Ovary (tissue), 7 donors: ENCODE measurements at regions not wholly inside any gene's neighbourhood (a gene's known extent, or its start where the extent isn't known, plus 50 kb on each side); places are given as distances from the start of the nearest gene placed in this dataset.

Experiments
- DNase-seq, 5 donors: peaks; one replicate each; pipeline ENCODE4 v3.0.0-alpha.2; 2019 to 2020
- H3K27ac ChIP-seq, 2 donors: fragments of 200-600 bp; one replicate each; pipeline versions ENCODE4 v1.5.1 to v1.8.0; 2019 to 2022
- H3K27me3 ChIP-seq: fragments of 200-600 bp; one replicate; pipeline ENCODE4 v1.8.0; 2022
- H3K36me3 ChIP-seq: fragments of 200-600 bp; sonication (generic); one replicate; pipeline ENCODE4 v1.5.1; 2019
- H3K4me1 ChIP-seq: one replicate; pipeline ENCODE4 v1.8.1; 2013; ENCODE audit warnings: mild to moderate bottlenecking, moderate library complexity; ENCODE audit not compliant: insufficient read depth
- H3K4me3 ChIP-seq: fragments of 200-600 bp; sonication (generic); one replicate; pipeline ENCODE4 v1.5.1; 2017
- H3K9me3 ChIP-seq, 2 donors: fragments of 200-600 bp in 1 of 2; sonication (generic) in 1 of 2; one replicate each; pipeline versions ENCODE4 v1.5.1 to v1.8.1; 2013 to 2019; ENCODE audit warnings: mild to moderate bottlenecking in 1 of 2, moderate library complexity in 1 of 2
- EP300 ChIP-seq: sonication (generic); formaldehyde crosslinking; IDR thresholded peaks from one replicate; pipeline ENCODE4 v1.6.1; 2017; ENCODE audit warnings: antibody characterized with exemption
- POLR2A ChIP-seq: fragments of 450-650 bp; IDR thresholded peaks from one replicate; pipeline ENCODE4 v1.6.1; 2017; ENCODE audit warnings: antibody characterized with exemption, mild to moderate bottlenecking, moderate library complexity
- WGBS, 3 donors: extraction: QIAGEN DNeasy Blood & Tissue Kit in 1 of 3; methylation state at CpG; one replicate each; pipeline versions ENCODE4 v1.1.5 to v1.1.7; 2013 to 2017; 5-methylcytosine and 5-hydroxymethylcytosine counted together
- intact Hi-C, 4 donors: fragments of 100-400 bp; cut with DNase I; formaldehyde crosslinking; loops; one replicate each; pipeline versions ENCODE4 v1.11.0 to v1.15.1; 2022 to 2023
- TF ChIP-seq, protein P1 (sequence below), 3 donors: fragments of 450-650 bp in 2 of 3; fragments of 200-600 bp in 1 of 3; IDR thresholded peaks; one replicate each; pipeline versions ENCODE4 v1.5.1 to v1.8.0; 2016 to 2022; ENCODE audit warnings: antibody characterized with exemption in 3 of 3, mild to moderate bottlenecking in 1 of 3
- donor health status: DM: no; HTN: no; CAD: no; lungs with moderate emphysema.
- donor health status: DM: no; HTN: no; CAD: no.
- donor health status: Bipolar disorder and iron deficiency.
- donor health status: DM: no; HTN: no; CAD: no.
- donor health status: DM: yes; HTN: yes; CAD: no.

- Histone ChIP-seq H3K9me3 (no peaks in the 10 kb centered on the region), H3K4me1 (peaks cover 1% of the 10 kb centered on the region), H3K27ac (no peak overlapping the region), H3K36me3 (no peaks in the 10 kb centered on the region), H3K4me3 (no peak overlapping the region), H3K27me3 (no peaks in the 10 kb centered on the region)
- no peak for DNase-seq
- 64 to 73% (median 68%) methylated on average over 9 of the region's 9 CpGs for WGBS, 3 donors
- TF ChIP-seq POLR2A, result no peak
- TF ChIP-seq, protein P1, sequence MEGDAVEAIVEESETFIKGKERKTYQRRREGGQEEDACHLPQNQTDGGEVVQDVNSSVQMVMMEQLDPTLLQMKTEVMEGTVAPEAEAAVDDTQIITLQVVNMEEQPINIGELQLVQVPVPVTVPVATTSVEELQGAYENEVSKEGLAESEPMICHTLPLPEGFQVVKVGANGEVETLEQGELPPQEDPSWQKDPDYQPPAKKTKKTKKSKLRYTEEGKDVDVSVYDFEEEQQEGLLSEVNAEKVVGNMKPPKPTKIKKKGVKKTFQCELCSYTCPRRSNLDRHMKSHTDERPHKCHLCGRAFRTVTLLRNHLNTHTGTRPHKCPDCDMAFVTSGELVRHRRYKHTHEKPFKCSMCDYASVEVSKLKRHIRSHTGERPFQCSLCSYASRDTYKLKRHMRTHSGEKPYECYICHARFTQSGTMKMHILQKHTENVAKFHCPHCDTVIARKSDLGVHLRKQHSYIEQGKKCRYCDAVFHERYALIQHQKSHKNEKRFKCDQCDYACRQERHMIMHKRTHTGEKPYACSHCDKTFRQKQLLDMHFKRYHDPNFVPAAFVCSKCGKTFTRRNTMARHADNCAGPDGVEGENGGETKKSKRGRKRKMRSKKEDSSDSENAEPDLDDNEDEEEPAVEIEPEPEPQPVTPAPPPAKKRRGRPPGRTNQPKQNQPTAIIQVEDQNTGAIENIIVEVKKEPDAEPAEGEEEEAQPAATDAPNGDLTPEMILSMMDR (IDR thresholded peaks at IDR 0.05), result no peak
- intact Hi-C loops, result loop anchor here in 1 of 4 donors (5.0 kb wide), 1 partner anchor 86 kb away; no protein-coding TSS in a partner anchor
Measured at GRCh38 chr16:11411059-11411550, 65.8 kb downstream of the RMI2 start.

GRCh38 chr16:11412175-11412904 is 67.1 kb downstream of the RMI2 start:
- no peak for DNase-seq
- TF ChIP-seq, protein P1 (IDR thresholded peaks at IDR 0.05), result no peak
- TF ChIP-seq POLR2A (no peak), EP300 (no peak)
- peaks cover 1% of the 10 kb centered on the region for H3K4me1 ChIP-seq
- no peaks in the 10 kb centered on the region for H3K27me3 ChIP-seq
- WGBS, 3 donors, result 83 to 91% (median 84%) methylated on average over 10 of the region's 10 CpGs
- H3K4me3 ChIP-seq, result no peak overlapping the region
- H3K36me3 ChIP-seq, result no peaks in the 10 kb centered on the region
- H3K9me3 ChIP-seq, result no peaks in the 10 kb centered on the region
- intact Hi-C loops, result loop anchor here in 1 of 4 donors (5.0 kb wide), 1 partner anchor 85 kb away; no protein-coding TSS in a partner anchor
- no peak overlapping the region for H3K27ac ChIP-seq

DNA sequence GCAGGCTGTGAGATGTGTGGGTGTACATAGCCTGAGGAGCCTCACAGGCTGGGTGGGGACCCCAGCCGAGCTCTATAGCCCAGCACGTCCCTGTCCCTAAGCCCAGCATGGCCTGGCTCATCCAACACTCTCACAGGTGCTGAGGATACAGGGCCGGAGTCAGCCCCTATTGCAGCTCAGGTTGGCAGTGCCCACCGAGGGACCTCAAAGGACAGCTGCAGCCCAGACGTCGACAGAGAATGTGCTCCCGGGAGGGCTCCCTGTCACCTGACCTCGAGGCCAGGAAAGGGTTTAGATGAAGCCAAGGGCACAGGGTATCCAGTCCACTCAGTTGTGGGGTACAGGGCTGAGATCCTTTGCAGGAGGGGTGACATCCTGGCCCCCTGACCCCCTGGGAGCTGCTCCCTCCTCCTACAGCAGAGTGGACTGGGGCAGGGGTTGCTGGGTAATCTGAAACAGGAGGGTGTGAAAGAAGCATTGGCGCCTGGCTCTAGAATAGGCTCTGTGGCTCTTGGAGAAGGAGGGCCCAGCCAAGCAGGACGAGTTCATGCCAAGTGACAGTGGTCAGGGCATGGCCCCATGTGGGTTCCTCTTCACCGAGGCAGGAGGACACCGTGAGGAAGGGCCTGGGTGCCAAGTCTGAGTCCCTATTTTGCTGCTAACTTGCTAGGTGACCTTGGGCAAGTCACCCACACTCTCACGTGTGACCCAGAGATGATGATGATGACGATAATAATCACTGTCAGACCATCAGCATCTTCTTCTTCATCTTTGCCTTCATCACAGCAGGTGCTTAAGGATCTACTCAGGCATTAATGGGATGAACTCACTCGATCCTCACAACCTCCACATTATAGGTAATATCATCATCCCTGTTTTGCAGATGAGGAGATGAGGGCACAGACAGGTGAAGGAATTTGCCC is 68.0 kb downstream of the RMI2 start:
- no peak for TF ChIP-seq EP300
- no peak for TF ChIP-seq POLR2A
- TF ChIP-seq, protein P1 (IDR thresholded peaks at IDR 0.05), result no peak
- H3K27me3 ChIP-seq, result no peaks in the 10 kb centered on the region
- no peak for DNase-seq
- H3K36me3 ChIP-seq, result no peaks in the 10 kb centered on the region
- H3K27ac ChIP-seq, result no peak overlapping the region
- H3K4me3 ChIP-seq, result no peak overlapping the region
- no peaks in the 10 kb centered on the region for H3K9me3 ChIP-seq
- H3K4me1 ChIP-seq, result peaks cover 1% of the 10 kb centered on the region
- 82 to 90% (median 88%) methylated on average over 15 of the region's 15 CpGs for WGBS, 3 donors
- intact Hi-C loops, result loop anchor here in 1 of 4 donors (5.0 kb wide), 1 partner anchor 84 kb away; no protein-coding TSS in a partner anchor

DNA sequence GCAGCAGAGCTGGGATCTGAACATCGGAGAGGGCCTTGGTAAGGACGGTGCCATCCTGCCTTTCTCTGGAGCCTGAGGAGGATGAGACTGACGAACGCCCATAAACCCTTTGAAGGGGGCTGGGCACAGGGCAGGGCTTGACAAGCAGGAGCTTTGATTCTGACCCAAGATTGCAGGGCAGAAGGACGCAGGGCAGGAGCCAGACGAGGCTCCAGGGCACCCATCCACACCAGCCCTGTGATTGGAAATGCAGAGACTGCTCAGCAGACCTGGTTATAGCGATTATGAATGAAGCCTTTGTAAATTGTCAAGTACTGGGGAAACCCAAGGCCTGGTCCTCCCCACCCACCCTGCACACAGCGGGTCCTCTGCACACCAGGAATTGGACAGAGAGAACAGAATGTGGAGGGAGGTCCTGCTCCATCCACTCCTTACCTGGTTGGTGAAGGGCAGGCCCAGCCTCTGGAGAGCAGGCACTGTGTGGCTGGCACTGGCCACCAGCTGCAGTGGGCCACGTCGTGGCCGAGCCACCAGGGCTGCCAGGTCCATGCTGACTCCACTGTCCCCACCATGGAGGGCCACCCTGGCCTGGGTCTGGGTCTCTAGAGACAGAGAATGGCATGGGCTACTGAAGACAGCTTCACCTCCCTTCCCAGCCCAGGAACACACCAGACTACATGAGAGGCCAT is 68.8 kb downstream of the RMI2 start:
- no peaks in the 10 kb centered on the region for H3K27me3 ChIP-seq
- no peak overlapping the region for H3K27ac ChIP-seq
- H3K4me3 ChIP-seq, result no peak overlapping the region
- no peak for DNase-seq
- intact Hi-C loops, result loop anchor here in 1 of 4 donors (5.0 kb wide), 1 partner anchor 83 kb away; no protein-coding TSS in a partner anchor
- WGBS, 3 donors, result 90 to 91% (median 90%) methylated on average over 11 of the region's 11 CpGs
- TF ChIP-seq POLR2A (no peak), EP300 (no peak)
- TF ChIP-seq, protein P1 (IDR thresholded peaks at IDR 0.05), result no peak
- H3K36me3 ChIP-seq, result no peaks in the 10 kb centered on the region
- H3K9me3 ChIP-seq, result no peaks in the 10 kb centered on the region
- peaks cover under 1% of the 10 kb centered on the region for H3K4me1 ChIP-seq
